Vagina (tissue), 2 donors: ENCODE measurements at regions not wholly inside any gene's neighbourhood (a gene's known extent, or its start where the extent isn't known, plus 50 kb on each side); places are given as distances from the start of the nearest gene placed in this dataset.

ENCODE experiments used
- DNase-seq, 2 donors: peaks; one replicate each; pipeline ENCODE4 v3.0.0-alpha.2; 2017; ENCODE audit errors: extremely low spot score in 2 of 2
- H3K27ac ChIP-seq: fragments of 200-600 bp; sonication (generic); one replicate; pipeline ENCODE4 v1.5.1; 2019
- H3K27me3 ChIP-seq: fragments of 200-600 bp; sonication (generic); one replicate; pipeline ENCODE4 v1.5.1; 2019
- H3K36me3 ChIP-seq, 2 donors: fragments of 200-600 bp; sonication (generic); one replicate each; pipeline ENCODE4 v1.5.1; 2017 to 2019
- H3K4me1 ChIP-seq: fragments of 200-600 bp; sonication (generic); one replicate; pipeline ENCODE4 v1.5.1; 2019
- H3K4me3 ChIP-seq, 2 donors: fragments of 200-600 bp; sonication (generic); 1 replicate in 1 of 2; 2 replicates in 1 of 2; pipeline ENCODE4 v1.5.1; 2016 to 2019
- H3K9me3 ChIP-seq: fragments of 200-600 bp; sonication (generic); one replicate; pipeline ENCODE4 v1.5.1; 2019
- CTCF ChIP-seq, 3 experiments: fragments of 450-650 bp in 2 of 3; fragments of 200-600 bp in 1 of 3; sonication (generic) in 1 of 3; IDR thresholded peaks; one replicate each; pipeline ENCODE4 v1.5.1; 2017 to 2019; ENCODE audit warnings: antibody characterized with exemption in 3 of 3, mild to moderate bottlenecking in 2 of 3, moderate library complexity in 2 of 3
- POLR2A ChIP-seq, 2 donors: fragments of 450-650 bp; IDR thresholded peaks; one replicate each; pipeline ENCODE4 v1.6.1; 2017; ENCODE audit warnings: antibody characterized with exemption in 2 of 2, mild to moderate bottlenecking in 2 of 2, moderate library complexity in 2 of 2
- POLR2AphosphoS5 ChIP-seq, 2 donors: sonication (generic); formaldehyde crosslinking; IDR thresholded peaks; one replicate each; pipeline ENCODE4 v1.9.0; 2017; ENCODE audit warnings: antibody characterized with exemption in 2 of 2, mild to moderate bottlenecking in 2 of 2, low read depth in 1 of 2; ENCODE audit not compliant: insufficient read depth in 1 of 2
- intact Hi-C: fragments of 100-400 bp; cut with DNase I; formaldehyde crosslinking; loops from one replicate; pipeline ENCODE4 v1.15.1; 2023

GRCh38 chr6:54014440-54014839 lies 96.8 kb upstream of the MLIP start:
- no peak overlapping the region for H3K4me3 ChIP-seq
- DNase-seq = no peak
- no peak overlapping the region for H3K27ac ChIP-seq
- intact Hi-C loops = no loop called here
- H3K9me3 ChIP-seq = no peaks in the 10 kb centered on the region
- TF ChIP-seq POLR2A (IDR thresholded peaks at IDR 0.05) (no peak), POLR2AphosphoS5 (IDR thresholded peaks at IDR 0.05; ENCODE audit: insufficient read depth in 1 of 2, low read depth in 1 of 2) (no peak), CTCF (IDR thresholded peaks at IDR 0.05) (no peak)
- no peaks in the 10 kb centered on the region for H3K4me1 ChIP-seq
- no peaks in the 10 kb centered on the region for H3K36me3 ChIP-seq
- H3K27me3 ChIP-seq = no peaks in the 10 kb centered on the region

GRCh38 chr6:54017877-54018276 lies 93.4 kb upstream of the MLIP start:
- no peaks in the 10 kb centered on the region for H3K36me3 ChIP-seq
- no peak overlapping the region for H3K4me3 ChIP-seq
- DNase-seq = no peak
- TF ChIP-seq CTCF (IDR thresholded peaks at IDR 0.05) = no peak
- TF ChIP-seq POLR2AphosphoS5 (IDR thresholded peaks at IDR 0.05; ENCODE audit: insufficient read depth in 1 of 2, low read depth in 1 of 2) = no peak
- no peak for TF ChIP-seq POLR2A (IDR thresholded peaks at IDR 0.05)
- intact Hi-C loops = no loop called here
- H3K27ac ChIP-seq = no peak overlapping the region
- no peaks in the 10 kb centered on the region for H3K27me3 ChIP-seq
- no peaks in the 10 kb centered on the region for H3K4me1 ChIP-seq
- no peaks in the 10 kb centered on the region for H3K9me3 ChIP-seq

DNA sequence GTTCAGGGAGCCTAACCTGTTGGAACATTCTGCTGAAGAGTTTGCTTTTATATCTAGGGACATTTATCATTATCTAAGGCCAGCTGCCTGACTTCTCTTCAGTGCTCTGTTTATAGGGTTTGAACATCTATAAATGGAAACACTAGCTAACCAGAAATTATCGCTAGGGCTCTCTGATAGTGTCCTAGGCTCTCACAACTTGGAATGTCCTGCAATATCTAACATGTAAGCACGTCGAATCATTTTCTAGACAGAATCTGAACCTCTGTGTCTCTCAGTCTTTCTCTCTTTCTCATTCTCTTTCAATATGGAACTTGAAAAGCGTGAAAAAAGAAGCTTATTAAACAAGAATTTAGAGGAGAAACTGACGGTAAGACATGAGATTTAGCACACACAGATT lies 92.5 kb upstream of the MLIP start:
- Histone ChIP-seq H3K4me3 (no peak overlapping the region), H3K4me1 (no peaks in the 10 kb centered on the region), H3K27ac (no peak overlapping the region), H3K27me3 (no peaks in the 10 kb centered on the region), H3K36me3 (no peaks in the 10 kb centered on the region), H3K9me3 (no peaks in the 10 kb centered on the region)
- DNase-seq = no peak
- TF ChIP-seq POLR2A (IDR thresholded peaks at IDR 0.05) = no peak
- TF ChIP-seq CTCF (IDR thresholded peaks at IDR 0.05) = no peak
- intact Hi-C loops = no loop called here

DNA sequence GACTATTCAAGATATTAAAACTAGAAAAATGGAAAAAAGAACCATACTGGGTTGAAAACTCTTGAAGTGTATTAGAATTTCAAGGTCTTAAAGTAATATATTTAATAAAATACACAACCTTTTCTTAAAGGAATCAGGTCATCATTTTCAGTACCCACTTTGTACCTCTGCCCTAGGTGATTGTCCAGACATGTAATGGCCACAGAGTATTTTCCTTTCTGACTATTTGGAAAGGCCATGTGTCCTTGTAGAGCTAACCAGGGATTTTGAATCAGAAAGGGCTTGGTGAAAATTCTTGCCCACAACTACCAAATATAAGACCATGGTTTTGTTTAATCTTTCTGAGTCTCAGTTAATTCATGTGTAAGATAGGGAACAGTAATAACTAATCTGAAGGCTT lies 91.4 kb upstream of the MLIP start:
- intact Hi-C loops = no loop called here
- no peaks in the 10 kb centered on the region for H3K4me1 ChIP-seq
- no peak for TF ChIP-seq POLR2A (IDR thresholded peaks at IDR 0.05)
- TF ChIP-seq POLR2AphosphoS5 (IDR thresholded peaks at IDR 0.05; ENCODE audit: insufficient read depth in 1 of 2, low read depth in 1 of 2) = no peak
- no peak for TF ChIP-seq CTCF (IDR thresholded peaks at IDR 0.05)
- no peaks in the 10 kb centered on the region for H3K9me3 ChIP-seq
- no peak overlapping the region for H3K4me3 ChIP-seq
- no peaks in the 10 kb centered on the region for H3K27me3 ChIP-seq
- no peak overlapping the region for H3K27ac ChIP-seq
- no peak for DNase-seq
- H3K36me3 ChIP-seq = no peaks in the 10 kb centered on the region

GRCh38 chr6:54020334-54020733 lies 90.9 kb upstream of the MLIP start:
- TF ChIP-seq POLR2A (IDR thresholded peaks at IDR 0.05) (no peak), CTCF (IDR thresholded peaks at IDR 0.05) (no peak), POLR2AphosphoS5 (IDR thresholded peaks at IDR 0.05; ENCODE audit: insufficient read depth in 1 of 2, low read depth in 1 of 2) (no peak)
- H3K9me3 ChIP-seq = no peaks in the 10 kb centered on the region
- no peaks in the 10 kb centered on the region for H3K27me3 ChIP-seq
- H3K4me3 ChIP-seq = no peak overlapping the region
- no peak overlapping the region for H3K27ac ChIP-seq
- intact Hi-C loops = no loop called here
- H3K4me1 ChIP-seq = no peaks in the 10 kb centered on the region
- H3K36me3 ChIP-seq = no peaks in the 10 kb centered on the region
- DNase-seq = no peak
